ENCODE measurements at regions not wholly inside any gene's neighbourhood (a gene's known extent, or its start where the extent isn't known, plus 50 kb on each side); places are given as distances from the start of the nearest gene placed in this dataset.

DNA sequence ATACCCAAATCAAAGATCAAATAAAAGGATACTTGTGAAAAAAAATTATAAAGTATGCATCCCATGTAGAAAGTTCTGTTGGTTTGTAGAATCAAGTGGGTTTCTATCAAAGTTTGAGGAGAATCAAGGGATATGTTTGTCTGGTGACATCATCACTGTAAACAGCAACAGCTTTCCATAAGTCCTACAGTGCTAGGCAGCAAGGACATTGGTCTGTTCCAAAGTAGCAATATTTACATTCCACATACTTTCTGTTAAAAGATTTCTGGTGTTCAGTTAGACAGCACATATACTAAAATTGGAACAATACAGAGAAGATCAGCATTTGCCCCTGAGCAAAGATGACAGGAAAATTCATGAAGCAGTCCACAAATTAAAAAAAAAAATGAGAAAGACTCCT lies 683.9 kb downstream of the XPNPEP1 start:
- H3K27me3 Mint-ChIP-seq (ENCODE audit: insufficient read depth, low read depth, poor library complexity), result no peaks in the 10 kb centered on the region
- no peak overlapping the region for H3K4me3 ChIP-seq
- no peaks in the 10 kb centered on the region for H3K79me2 ChIP-seq (replicated peaks; ENCODE audit: insufficient read depth)
- ATAC-seq (no peak), DNase-seq (ENCODE audit: low spot score) (no peak)
- H3K9me2 ChIP-seq (ENCODE audit: insufficient read depth), result 0 out of 2 replicates have a peak, but pooled peaks cover 4% of the 10 kb centered on the region
- H3K36me3 ChIP-seq (ENCODE audit: insufficient read depth), result no peaks in the 10 kb centered on the region
- no peak for TF ChIP-seq STAT1 (IDR thresholded peaks at IDR 0.05; ENCODE audit: unreplicated experiment)
- no peak for TF ChIP-seq EZH2phosphoT487 (IDR thresholded peaks at IDR 0.05; ENCODE audit: unreplicated experiment)
- TF ChIP-seq, protein P1, sequence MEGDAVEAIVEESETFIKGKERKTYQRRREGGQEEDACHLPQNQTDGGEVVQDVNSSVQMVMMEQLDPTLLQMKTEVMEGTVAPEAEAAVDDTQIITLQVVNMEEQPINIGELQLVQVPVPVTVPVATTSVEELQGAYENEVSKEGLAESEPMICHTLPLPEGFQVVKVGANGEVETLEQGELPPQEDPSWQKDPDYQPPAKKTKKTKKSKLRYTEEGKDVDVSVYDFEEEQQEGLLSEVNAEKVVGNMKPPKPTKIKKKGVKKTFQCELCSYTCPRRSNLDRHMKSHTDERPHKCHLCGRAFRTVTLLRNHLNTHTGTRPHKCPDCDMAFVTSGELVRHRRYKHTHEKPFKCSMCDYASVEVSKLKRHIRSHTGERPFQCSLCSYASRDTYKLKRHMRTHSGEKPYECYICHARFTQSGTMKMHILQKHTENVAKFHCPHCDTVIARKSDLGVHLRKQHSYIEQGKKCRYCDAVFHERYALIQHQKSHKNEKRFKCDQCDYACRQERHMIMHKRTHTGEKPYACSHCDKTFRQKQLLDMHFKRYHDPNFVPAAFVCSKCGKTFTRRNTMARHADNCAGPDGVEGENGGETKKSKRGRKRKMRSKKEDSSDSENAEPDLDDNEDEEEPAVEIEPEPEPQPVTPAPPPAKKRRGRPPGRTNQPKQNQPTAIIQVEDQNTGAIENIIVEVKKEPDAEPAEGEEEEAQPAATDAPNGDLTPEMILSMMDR (conservative IDR thresholded peaks at IDR 0.05; ENCODE audit: low read depth in 2 of 2), result no peak
- no peak for TF ChIP-seq CREB1 (CRISPR knock-in tag; IDR thresholded peaks at IDR 0.05; ENCODE audit: low read depth)
- no peak for TF ChIP-seq ZNF331 (CRISPR knock-in tag; IDR thresholded peaks at IDR 0.05; ENCODE audit: low read depth)
- TF ChIP-seq, protein P2, sequence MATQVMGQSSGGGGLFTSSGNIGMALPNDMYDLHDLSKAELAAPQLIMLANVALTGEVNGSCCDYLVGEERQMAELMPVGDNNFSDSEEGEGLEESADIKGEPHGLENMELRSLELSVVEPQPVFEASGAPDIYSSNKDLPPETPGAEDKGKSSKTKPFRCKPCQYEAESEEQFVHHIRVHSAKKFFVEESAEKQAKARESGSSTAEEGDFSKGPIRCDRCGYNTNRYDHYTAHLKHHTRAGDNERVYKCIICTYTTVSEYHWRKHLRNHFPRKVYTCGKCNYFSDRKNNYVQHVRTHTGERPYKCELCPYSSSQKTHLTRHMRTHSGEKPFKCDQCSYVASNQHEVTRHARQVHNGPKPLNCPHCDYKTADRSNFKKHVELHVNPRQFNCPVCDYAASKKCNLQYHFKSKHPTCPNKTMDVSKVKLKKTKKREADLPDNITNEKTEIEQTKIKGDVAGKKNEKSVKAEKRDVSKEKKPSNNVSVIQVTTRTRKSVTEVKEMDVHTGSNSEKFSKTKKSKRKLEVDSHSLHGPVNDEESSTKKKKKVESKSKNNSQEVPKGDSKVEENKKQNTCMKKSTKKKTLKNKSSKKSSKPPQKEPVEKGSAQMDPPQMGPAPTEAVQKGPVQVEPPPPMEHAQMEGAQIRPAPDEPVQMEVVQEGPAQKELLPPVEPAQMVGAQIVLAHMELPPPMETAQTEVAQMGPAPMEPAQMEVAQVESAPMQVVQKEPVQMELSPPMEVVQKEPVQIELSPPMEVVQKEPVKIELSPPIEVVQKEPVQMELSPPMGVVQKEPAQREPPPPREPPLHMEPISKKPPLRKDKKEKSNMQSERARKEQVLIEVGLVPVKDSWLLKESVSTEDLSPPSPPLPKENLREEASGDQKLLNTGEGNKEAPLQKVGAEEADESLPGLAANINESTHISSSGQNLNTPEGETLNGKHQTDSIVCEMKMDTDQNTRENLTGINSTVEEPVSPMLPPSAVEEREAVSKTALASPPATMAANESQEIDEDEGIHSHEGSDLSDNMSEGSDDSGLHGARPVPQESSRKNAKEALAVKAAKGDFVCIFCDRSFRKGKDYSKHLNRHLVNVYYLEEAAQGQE (IDR thresholded peaks at IDR 0.05; ENCODE audit: unreplicated experiment), result no peak
- no peak for TF ChIP-seq JUNB (IDR thresholded peaks at IDR 0.05; ENCODE audit: unreplicated experiment)
- TF ChIP-seq, protein P3, sequence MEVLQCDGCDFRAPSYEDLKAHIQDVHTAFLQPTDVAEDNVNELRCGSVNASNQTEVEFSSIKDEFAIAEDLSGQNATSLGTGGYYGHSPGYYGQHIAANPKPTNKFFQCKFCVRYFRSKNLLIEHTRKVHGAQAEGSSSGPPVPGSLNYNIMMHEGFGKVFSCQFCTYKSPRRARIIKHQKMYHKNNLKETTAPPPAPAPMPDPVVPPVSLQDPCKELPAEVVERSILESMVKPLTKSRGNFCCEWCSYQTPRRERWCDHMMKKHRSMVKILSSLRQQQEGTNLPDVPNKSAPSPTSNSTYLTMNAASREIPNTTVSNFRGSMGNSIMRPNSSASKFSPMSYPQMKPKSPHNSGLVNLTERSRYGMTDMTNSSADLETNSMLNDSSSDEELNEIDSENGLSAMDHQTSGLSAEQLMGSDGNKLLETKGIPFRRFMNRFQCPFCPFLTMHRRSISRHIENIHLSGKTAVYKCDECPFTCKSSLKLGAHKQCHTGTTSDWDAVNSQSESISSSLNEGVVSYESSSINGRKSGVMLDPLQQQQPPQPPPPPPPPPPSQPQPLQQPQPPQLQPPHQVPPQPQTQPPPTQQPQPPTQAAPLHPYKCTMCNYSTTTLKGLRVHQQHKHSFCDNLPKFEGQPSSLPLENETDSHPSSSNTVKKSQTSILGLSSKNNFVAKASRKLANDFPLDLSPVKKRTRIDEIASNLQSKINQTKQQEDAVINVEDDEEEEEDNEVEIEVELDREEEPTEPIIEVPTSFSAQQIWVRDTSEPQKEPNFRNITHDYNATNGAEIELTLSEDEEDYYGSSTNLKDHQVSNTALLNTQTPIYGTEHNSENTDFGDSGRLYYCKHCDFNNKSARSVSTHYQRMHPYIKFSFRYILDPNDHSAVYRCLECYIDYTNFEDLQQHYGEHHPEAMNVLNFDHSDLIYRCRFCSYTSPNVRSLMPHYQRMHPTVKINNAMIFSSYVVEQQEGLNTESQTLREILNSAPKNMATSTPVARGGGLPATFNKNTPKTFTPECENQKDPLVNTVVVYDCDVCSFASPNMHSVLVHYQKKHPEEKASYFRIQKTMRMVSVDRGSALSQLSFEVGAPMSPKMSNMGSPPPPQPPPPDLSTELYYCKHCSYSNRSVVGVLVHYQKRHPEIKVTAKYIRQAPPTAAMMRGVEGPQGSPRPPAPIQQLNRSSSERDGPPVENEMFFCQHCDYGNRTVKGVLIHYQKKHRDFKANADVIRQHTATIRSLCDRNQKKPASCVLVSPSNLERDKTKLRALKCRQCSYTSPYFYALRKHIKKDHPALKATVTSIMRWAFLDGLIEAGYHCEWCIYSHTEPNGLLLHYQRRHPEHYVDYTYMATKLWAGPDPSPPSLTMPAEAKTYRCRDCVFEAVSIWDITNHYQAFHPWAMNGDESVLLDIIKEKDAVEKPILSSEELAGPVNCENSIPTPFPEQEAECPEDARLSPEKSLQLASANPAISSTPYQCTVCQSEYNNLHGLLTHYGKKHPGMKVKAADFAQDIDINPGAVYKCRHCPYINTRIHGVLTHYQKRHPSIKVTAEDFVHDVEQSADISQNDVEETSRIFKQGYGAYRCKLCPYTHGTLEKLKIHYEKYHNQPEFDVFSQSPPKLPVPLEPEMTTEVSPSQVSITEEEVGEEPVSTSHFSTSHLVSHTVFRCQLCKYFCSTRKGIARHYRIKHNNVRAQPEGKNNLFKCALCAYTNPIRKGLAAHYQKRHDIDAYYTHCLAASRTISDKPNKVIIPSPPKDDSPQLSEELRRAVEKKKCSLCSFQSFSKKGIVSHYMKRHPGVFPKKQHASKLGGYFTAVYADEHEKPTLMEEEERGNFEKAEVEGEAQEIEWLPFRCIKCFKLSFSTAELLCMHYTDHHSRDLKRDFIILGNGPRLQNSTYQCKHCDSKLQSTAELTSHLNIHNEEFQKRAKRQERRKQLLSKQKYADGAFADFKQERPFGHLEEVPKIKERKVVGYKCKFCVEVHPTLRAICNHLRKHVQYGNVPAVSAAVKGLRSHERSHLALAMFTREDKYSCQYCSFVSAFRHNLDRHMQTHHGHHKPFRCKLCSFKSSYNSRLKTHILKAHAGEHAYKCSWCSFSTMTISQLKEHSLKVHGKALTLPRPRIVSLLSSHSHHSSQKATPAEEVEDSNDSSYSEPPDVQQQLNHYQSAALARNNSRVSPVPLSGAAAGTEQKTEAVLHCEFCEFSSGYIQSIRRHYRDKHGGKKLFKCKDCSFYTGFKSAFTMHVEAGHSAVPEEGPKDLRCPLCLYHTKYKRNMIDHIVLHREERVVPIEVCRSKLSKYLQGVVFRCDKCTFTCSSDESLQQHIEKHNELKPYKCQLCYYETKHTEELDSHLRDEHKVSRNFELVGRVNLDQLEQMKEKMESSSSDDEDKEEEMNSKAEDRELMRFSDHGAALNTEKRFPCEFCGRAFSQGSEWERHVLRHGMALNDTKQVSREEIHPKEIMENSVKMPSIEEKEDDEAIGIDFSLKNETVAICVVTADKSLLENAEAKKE (CRISPR knock-in tag; IDR thresholded peaks at IDR 0.05), result no peak
- TF ChIP-seq, protein P4, sequence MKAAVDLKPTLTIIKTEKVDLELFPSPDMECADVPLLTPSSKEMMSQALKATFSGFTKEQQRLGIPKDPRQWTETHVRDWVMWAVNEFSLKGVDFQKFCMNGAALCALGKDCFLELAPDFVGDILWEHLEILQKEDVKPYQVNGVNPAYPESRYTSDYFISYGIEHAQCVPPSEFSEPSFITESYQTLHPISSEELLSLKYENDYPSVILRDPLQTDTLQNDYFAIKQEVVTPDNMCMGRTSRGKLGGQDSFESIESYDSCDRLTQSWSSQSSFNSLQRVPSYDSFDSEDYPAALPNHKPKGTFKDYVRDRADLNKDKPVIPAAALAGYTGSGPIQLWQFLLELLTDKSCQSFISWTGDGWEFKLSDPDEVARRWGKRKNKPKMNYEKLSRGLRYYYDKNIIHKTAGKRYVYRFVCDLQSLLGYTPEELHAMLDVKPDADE (IDR thresholded peaks at IDR 0.05), result no peak
- TF ChIP-seq POLR2AphosphoS5 (IDR thresholded peaks at IDR 0.05; ENCODE audit: low read depth), result no peak
- no peak for TF ChIP-seq ZNF114 (CRISPR knock-in tag; IDR thresholded peaks at IDR 0.05)
- no peak for TF ChIP-seq NANOG (IDR thresholded peaks at IDR 0.05; ENCODE audit: borderline replicate concordance)
- TF ChIP-seq EZH2 (IDR thresholded peaks at IDR 0.05; ENCODE audit: low read depth, unreplicated experiment), result no peak
- H3K4me1 Mint-ChIP-seq, result no peaks in the 10 kb centered on the region
- H3K4me2 ChIP-seq, result no peak overlapping the region
- H3K27me3 ChIP-seq (ENCODE audit: insufficient read depth), result no peaks in the 10 kb centered on the region
- no peak overlapping the region for H3K4me3 Mint-ChIP-seq
- H3K9me3 Mint-ChIP-seq, result peaks cover 6% of the 10 kb centered on the region; the same call in 2 of the 3 replicates
- H3K27ac Mint-ChIP-seq, result no peak overlapping the region
- H3F3A ChIP-seq (replicated peaks; ENCODE audit: low read depth), result no peaks in the 10 kb centered on the region
- no peak overlapping the region for H3K27ac ChIP-seq (ENCODE audit: low read depth)
- H2AFZ ChIP-seq, result no peak overlapping the region
- H4K20me1 ChIP-seq (replicated peaks; ENCODE audit: insufficient read depth), result no peaks in the 10 kb centered on the region
- H3K4me1 ChIP-seq (ENCODE audit: insufficient read depth), result no peaks in the 10 kb centered on the region
- H3K36me3 Mint-ChIP-seq (ENCODE audit: low read depth), result no peaks in the 10 kb centered on the region; the same call in 2 of the 3 replicates

Data from GM23338 (cell line).